CD4-positive, alpha-beta T cell (primary cell): ENCODE measurements at regions not wholly inside any gene's neighbourhood (a gene's known extent, or its start where the extent isn't known, plus 50 kb on each side); places are given as distances from the start of the nearest gene placed in this dataset.

Source experiments
- ATAC-seq: fragments of 200-7000 bp; cut with Tn5 transposase; one replicate; pipeline ENCODE4 v1.10.0; 2022; ENCODE audit warnings: mild to moderate bottlenecking; ENCODE audit not compliant: poor library complexity
- CTCF ChIA-PET: fragments of 350-600 bp; sonication (Branson Sonifier 250); formaldehyde crosslinking; loops from one replicate; lab custom pipeline; 2021; ENCODE audit warnings: antibody characterized with exemption, inconsistent platforms; lab: Charles Lee
- POLR2A ChIA-PET: fragments of 350-600 bp; sonication (Branson Sonifier 250); formaldehyde crosslinking; loops from one replicate; lab custom pipeline; 2021; ENCODE audit warnings: antibody characterized with exemption, inconsistent platforms; lab: Charles Lee
- DNase-seq, 14 experiments: peaks; one replicate each; pipeline ENCODE4 v3.0.0-alpha.2; 2013 to 2020; ENCODE audit warnings: mixed read lengths in 2 of 14
- H3K27ac ChIP-seq, 2 donors: one replicate each; pipeline versions ENCODE4 v1.5.1 to v1.7.0; 2013; ENCODE audit warnings: low read length in 2 of 2, low read depth in 1 of 2, mild to moderate bottlenecking in 1 of 2
- H3K27me3 ChIP-seq, 2 experiments: 1 replicate in 1 of 2; 2 replicates in 1 of 2; pipeline versions ENCODE4 v1.6.1 to v1.7.0; 2013; ENCODE audit warnings: low read length in 2 of 2, control low read depth in 1 of 2, mild to moderate bottlenecking in 1 of 2, moderate library complexity in 1 of 2; ENCODE audit not compliant: insufficient read depth in 2 of 2, control insufficient read depth in 1 of 2
- H3K36me3 ChIP-seq: one replicate; pipeline ENCODE4 v1.6.1; 2013; ENCODE audit warnings: low read length, control low read depth; ENCODE audit not compliant: insufficient read depth
- H3K4me1 ChIP-seq: one replicate; pipeline ENCODE4 v1.6.1; 2013; ENCODE audit warnings: low read length, control low read depth; ENCODE audit not compliant: insufficient read depth
- H3K4me3 ChIP-seq: one replicate; pipeline ENCODE4 v1.5.1; 2013; ENCODE audit warnings: mild to moderate bottlenecking, low read length, moderate library complexity
- H3K9me3 ChIP-seq, 2 experiments: 1 replicate in 1 of 2; 2 replicates in 1 of 2; pipeline versions ENCODE4 v1.6.1 to v1.7.0; 2013; ENCODE audit warnings: low read length in 2 of 2, mild to moderate bottlenecking in 2 of 2, control low read depth in 1 of 2, moderate library complexity in 1 of 2; ENCODE audit not compliant: control insufficient read depth in 1 of 2, insufficient read depth in 1 of 2
- H3K27ac Mint-ChIP-seq: one replicate; pipeline ENCODE4 v1.8.0; 2020; ENCODE audit warnings: mixed read lengths
- H3K27me3 Mint-ChIP-seq: one replicate; pipeline ENCODE4 v1.8.0; 2021; ENCODE audit warnings: mixed read lengths
- H3K36me3 Mint-ChIP-seq: one replicate; pipeline ENCODE4 v1.8.0; 2021; ENCODE audit warnings: low read depth, mixed read lengths
- H3K4me1 Mint-ChIP-seq: one replicate; pipeline ENCODE4 v1.8.0; 2021; ENCODE audit warnings: low read depth, mixed read lengths
- H3K4me3 Mint-ChIP-seq: one replicate; pipeline ENCODE4 v1.8.0; 2020; ENCODE audit warnings: mild to moderate bottlenecking, mixed read lengths
- H3K9me3 Mint-ChIP-seq: one replicate; pipeline ENCODE4 v1.8.0; 2020; ENCODE audit warnings: mixed read lengths
- intact Hi-C, 2 experiments: fragments of 100-400 bp; cut with DNase I in 1 of 2; cut with micrococcal nuclease in 1 of 2; formaldehyde crosslinking; loops; one replicate each; pipeline versions ENCODE4 v1.15.1 to v1.9.0; 2023 to 2025; cut with DNase I, micrococcal nuclease
- TF ChIP-seq, protein P1 (sequence below): fragments of 200-600 bp; IDR thresholded peaks from one replicate; pipeline ENCODE4 v1.8.0; 2022; ENCODE audit warnings: antibody characterized with exemption, mild to moderate bottlenecking

DNA sequence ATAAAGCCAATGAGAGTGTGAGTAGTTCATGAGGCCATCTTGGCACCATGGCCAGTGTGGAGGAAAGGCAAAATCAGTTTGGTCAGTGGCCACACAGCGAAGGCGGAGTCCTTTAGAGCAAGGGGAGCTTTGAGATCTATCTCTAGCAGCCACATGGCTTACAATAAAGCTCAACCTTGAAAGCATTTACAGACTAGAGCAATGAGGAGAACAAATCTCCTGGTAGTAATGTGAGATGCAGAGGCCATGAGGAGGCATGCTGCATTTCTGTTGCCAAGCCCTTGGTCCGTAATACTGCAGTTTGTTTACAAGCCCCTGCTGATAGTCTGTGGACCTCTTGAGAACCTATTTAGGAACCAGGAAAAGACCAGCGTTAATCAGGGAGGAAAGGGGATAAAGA is 381.5 kb upstream of the C2CD4B start:
- H3K4me1 ChIP-seq = no peaks in the 10 kb centered on the region
- H3K9me3 Mint-ChIP-seq = no peaks in the 10 kb centered on the region
- DNase-seq (no peak), ATAC-seq (no peak)
- no peak overlapping the region for H3K27ac Mint-ChIP-seq
- CTCF ChIA-PET = no interaction called here
- no peaks in the 10 kb centered on the region for H3K27me3 ChIP-seq
- H3K4me3 Mint-ChIP-seq = no peak overlapping the region
- no peaks in the 10 kb centered on the region for H3K27me3 Mint-ChIP-seq
- H3K36me3 ChIP-seq = no peaks in the 10 kb centered on the region
- TF ChIP-seq, protein P1, sequence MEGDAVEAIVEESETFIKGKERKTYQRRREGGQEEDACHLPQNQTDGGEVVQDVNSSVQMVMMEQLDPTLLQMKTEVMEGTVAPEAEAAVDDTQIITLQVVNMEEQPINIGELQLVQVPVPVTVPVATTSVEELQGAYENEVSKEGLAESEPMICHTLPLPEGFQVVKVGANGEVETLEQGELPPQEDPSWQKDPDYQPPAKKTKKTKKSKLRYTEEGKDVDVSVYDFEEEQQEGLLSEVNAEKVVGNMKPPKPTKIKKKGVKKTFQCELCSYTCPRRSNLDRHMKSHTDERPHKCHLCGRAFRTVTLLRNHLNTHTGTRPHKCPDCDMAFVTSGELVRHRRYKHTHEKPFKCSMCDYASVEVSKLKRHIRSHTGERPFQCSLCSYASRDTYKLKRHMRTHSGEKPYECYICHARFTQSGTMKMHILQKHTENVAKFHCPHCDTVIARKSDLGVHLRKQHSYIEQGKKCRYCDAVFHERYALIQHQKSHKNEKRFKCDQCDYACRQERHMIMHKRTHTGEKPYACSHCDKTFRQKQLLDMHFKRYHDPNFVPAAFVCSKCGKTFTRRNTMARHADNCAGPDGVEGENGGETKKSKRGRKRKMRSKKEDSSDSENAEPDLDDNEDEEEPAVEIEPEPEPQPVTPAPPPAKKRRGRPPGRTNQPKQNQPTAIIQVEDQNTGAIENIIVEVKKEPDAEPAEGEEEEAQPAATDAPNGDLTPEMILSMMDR = no peak
- no peaks in the 10 kb centered on the region for H3K36me3 Mint-ChIP-seq
- H3K4me3 ChIP-seq = no peak overlapping the region
- no peak overlapping the region for H3K27ac ChIP-seq
- intact Hi-C loops = no loop called here
- H3K4me1 Mint-ChIP-seq = no peaks in the 10 kb centered on the region
- POLR2A ChIA-PET = no interaction called here
- no peaks in the 10 kb centered on the region for H3K9me3 ChIP-seq

DNA sequence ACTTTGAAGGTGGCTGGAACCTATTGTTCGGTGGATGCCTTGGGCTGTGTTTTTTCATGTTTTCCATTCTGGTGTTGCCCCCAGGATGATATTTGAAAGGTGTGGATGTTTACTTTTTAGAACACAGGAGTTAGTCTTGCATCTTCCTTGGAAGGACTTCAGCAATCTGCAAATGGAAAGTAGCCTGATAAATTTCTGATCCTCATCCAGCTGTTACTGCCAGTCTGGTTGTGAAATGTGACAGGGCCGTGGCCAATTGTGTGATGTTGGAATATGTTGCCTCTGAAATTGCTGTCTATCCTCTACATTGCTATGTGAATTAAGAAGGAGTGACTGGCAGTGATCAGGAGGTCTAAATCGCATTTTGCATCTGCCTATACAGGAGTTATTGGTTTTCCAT is 382.5 kb upstream of the C2CD4B start:
- H3K9me3 Mint-ChIP-seq = no peaks in the 10 kb centered on the region
- intact Hi-C loops = no loop called here
- ATAC-seq = no peak
- H3K4me3 ChIP-seq = no peak overlapping the region
- TF ChIP-seq, protein P1 = no peak
- DNase-seq = no peak
- no peaks in the 10 kb centered on the region for H3K36me3 Mint-ChIP-seq
- CTCF ChIA-PET = no interaction called here
- no peak overlapping the region for H3K27ac ChIP-seq
- H3K4me1 Mint-ChIP-seq = no peaks in the 10 kb centered on the region
- H3K9me3 ChIP-seq = peaks cover 0 to 2% of the 10 kb centered on the region in 2 experiments
- peaks cover 5% of the 10 kb centered on the region for H3K27me3 Mint-ChIP-seq
- POLR2A ChIA-PET = no interaction called here
- no peaks in the 10 kb centered on the region for H3K27me3 ChIP-seq
- no peak overlapping the region for H3K27ac Mint-ChIP-seq
- H3K36me3 ChIP-seq = no peaks in the 10 kb centered on the region
- no peaks in the 10 kb centered on the region for H3K4me1 ChIP-seq
- H3K4me3 Mint-ChIP-seq = no peak overlapping the region

DNA sequence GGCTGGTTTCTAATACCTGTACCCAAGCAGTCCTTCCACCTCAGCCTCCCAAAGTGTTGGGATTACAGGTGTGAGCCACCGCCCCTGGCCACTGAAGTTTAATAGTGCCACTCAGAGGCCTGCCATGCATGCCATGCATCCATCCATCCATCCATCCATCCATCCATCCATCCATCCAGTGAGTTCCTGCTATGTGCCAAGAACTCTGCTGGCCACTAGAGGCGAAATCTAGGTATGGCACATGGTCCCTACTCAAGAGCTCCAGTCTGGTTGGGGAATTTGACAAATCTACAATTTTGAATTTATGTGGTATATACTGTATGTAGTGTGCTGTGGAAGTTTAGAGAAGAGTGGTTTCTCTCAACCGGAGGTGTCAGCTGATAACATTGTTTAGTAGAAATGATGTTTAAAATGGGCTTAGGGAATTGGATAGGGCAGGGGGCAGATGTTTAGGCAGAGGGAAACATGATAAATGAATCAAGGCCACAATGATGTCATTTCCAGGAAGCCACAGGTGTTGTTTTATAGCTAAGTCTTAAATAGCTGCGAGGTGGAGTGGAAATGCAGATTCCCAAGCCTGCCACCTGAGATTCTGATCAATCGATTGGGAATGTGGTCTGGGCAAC is 384.4 kb upstream of the C2CD4B start:
- Mint-ChIP-seq H3K9me3 (no peaks in the 10 kb centered on the region), H3K27ac (no peak overlapping the region), H3K4me1 (no peaks in the 10 kb centered on the region), H3K27me3 (peaks cover 6% of the 10 kb centered on the region), H3K4me3 (no peak overlapping the region), H3K36me3 (no peaks in the 10 kb centered on the region)
- Histone ChIP-seq H3K9me3 (peaks cover 0 to 3% of the 10 kb centered on the region in 2 experiments), H3K27ac (no peak overlapping the region), H3K4me1 (no peaks in the 10 kb centered on the region), H3K4me3 (no peak overlapping the region), H3K27me3 (no peaks in the 10 kb centered on the region), H3K36me3 (no peaks in the 10 kb centered on the region)
- ChIA-PET POLR2A (no interaction called here), CTCF (no interaction called here)
- TF ChIP-seq, protein P1 = no peak
- DNase-seq = no peak
- ATAC-seq = no peak
- intact Hi-C loops = no loop called here
